Loucy (cell line): ENCODE measurements at regions not wholly inside any gene's neighbourhood (a gene's known extent, or its start where the extent isn't known, plus 50 kb on each side); places are given as distances from the start of the nearest gene placed in this dataset.

Source experiments
- H2AFZ ChIP-seq: fragments of 200-600 bp; sonication (generic); 2 replicates; pipeline ENCODE4 v1.6.0; 2016; ENCODE audit warnings: antibody characterized with exemption, mild to moderate bottlenecking, low read length, moderate library complexity
- H3F3A ChIP-seq: fragments of 200-600 bp; 2 replicates; pipeline ENCODE4 v1.6.0; 2016; ENCODE audit warnings: antibody characterized with exemption, low read depth, mild to moderate bottlenecking
- H3K27me3 ChIP-seq: fragments of 200-600 bp; sonication (generic); 2 replicates; pipeline ENCODE4 v1.6.1; 2014; ENCODE audit warnings: low read length, mild to moderate bottlenecking; ENCODE audit not compliant: insufficient read depth, poor library complexity, severe bottlenecking
- H3K36me3 ChIP-seq: fragments of 200-600 bp; sonication (generic); 2 replicates; pipeline ENCODE4 v1.6.1; 2016; ENCODE audit warnings: low read length; ENCODE audit not compliant: insufficient read depth
- H3K4me1 ChIP-seq: fragments of 200-600 bp; sonication (generic); 2 replicates; pipeline ENCODE4 v1.5.1; 2014; ENCODE audit warnings: low read length, mild to moderate bottlenecking; ENCODE audit not compliant: insufficient read depth, poor library complexity, severe bottlenecking
- H3K4me2 ChIP-seq: fragments of 200-600 bp; sonication (generic); 2 replicates; pipeline ENCODE4 v1.6.0; 2014; ENCODE audit warnings: antibody characterized with exemption, low read length, low read depth, mild to moderate bottlenecking; ENCODE audit not compliant: poor library complexity, severe bottlenecking
- H3K4me3 ChIP-seq: fragments of 200-600 bp; sonication (generic); 2 replicates; pipeline ENCODE4 v1.5.1; 2014; ENCODE audit warnings: low read length, mild to moderate bottlenecking, mixed read lengths; ENCODE audit not compliant: poor library complexity, severe bottlenecking
- H3K79me2 ChIP-seq: fragments of 200-600 bp; sonication (generic); 2 replicates; pipeline ENCODE4 v1.6.1; 2014; ENCODE audit warnings: low read length; ENCODE audit not compliant: insufficient read depth
- H3K9ac ChIP-seq: fragments of 200-600 bp; sonication (generic); 2 replicates; pipeline ENCODE4 v1.6.0; 2014; ENCODE audit warnings: mild to moderate bottlenecking, low read depth, low read length, moderate library complexity; ENCODE audit not compliant: poor library complexity, severe bottlenecking
- H3K9me2 ChIP-seq: fragments of 200-600 bp; sonication (generic); replicated peaks from 2 replicates; pipeline ENCODE4 v1.6.1; 2016; ENCODE audit warnings: low read depth, low read length, mixed read lengths
- H3K9me3 ChIP-seq: fragments of 200-600 bp; sonication (generic); 2 replicates; pipeline ENCODE4 v1.6.1; 2014; ENCODE audit warnings: mild to moderate bottlenecking, antibody characterized with exemption, low read length, low read depth; ENCODE audit not compliant: insufficient read depth
- H4K20me1 ChIP-seq: fragments of 200-600 bp; sonication (generic); 2 replicates; pipeline ENCODE4 v1.6.0; 2014; ENCODE audit warnings: antibody characterized with exemption, low read length, mild to moderate bottlenecking; ENCODE audit not compliant: insufficient read depth, poor library complexity, severe bottlenecking
- CTCF ChIP-seq: fragments of 200-600 bp; sonication (generic); conservative IDR thresholded peaks from 2 replicates; pipeline ENCODE4 v1.5.1; 2014; ENCODE audit warnings: mild to moderate bottlenecking, antibody characterized with exemption, low read length
- EZH2phosphoT487 ChIP-seq: fragments of 200-600 bp; IDR thresholded peaks from 2 replicates; pipeline ENCODE4 v1.6.1; 2018; ENCODE audit warnings: antibody characterized with exemption, mild to moderate bottlenecking, moderate library complexity, borderline replicate concordance

- Histone ChIP-seq H2AFZ (no peak overlapping the region), H3K27me3 (no peaks in the 10 kb centered on the region), H3K36me3 (no peaks in the 10 kb centered on the region), H4K20me1 (no peaks in the 10 kb centered on the region), H3K9me3 (no peaks in the 10 kb centered on the region), H3K79me2 (no peaks in the 10 kb centered on the region), H3K9ac (no peak overlapping the region), H3F3A (no peaks in the 10 kb centered on the region), H3K9me2 (no peaks in the 10 kb centered on the region), H3K4me1 (no peaks in the 10 kb centered on the region), H3K4me2 (no peak overlapping the region), H3K4me3 (no peak overlapping the region)
- TF ChIP-seq EZH2phosphoT487 (no peak), CTCF (no peak)
Observed at GRCh38 chr2:164109006-164109405, 373.2 kb upstream of the FIGN start.

GRCh38 chr2:164103271-164103670 lies 367.5 kb upstream of the FIGN start:
- Histone ChIP-seq H3K9me3 (no peaks in the 10 kb centered on the region), H2AFZ (no peak overlapping the region)
- no peak for TF ChIP-seq EZH2phosphoT487
- no peak for TF ChIP-seq CTCF

GRCh38 chr2:164102366-164102765 lies 366.6 kb upstream of the FIGN start:
- TF ChIP-seq CTCF = no peak
- TF ChIP-seq EZH2phosphoT487 = no peak
- H4K20me1 ChIP-seq = no peaks in the 10 kb centered on the region
- H3K27me3 ChIP-seq = no peaks in the 10 kb centered on the region
- H3K79me2 ChIP-seq = no peaks in the 10 kb centered on the region
- H3K9ac ChIP-seq = no peak overlapping the region
- H3K4me3 ChIP-seq = no peak overlapping the region
- H3K9me3 ChIP-seq = no peaks in the 10 kb centered on the region
- no peaks in the 10 kb centered on the region for H3F3A ChIP-seq
- no peak overlapping the region for H3K4me2 ChIP-seq
- H3K4me1 ChIP-seq = no peaks in the 10 kb centered on the region
- H3K9me2 ChIP-seq = no peaks in the 10 kb centered on the region
- H2AFZ ChIP-seq = no peak overlapping the region
- no peaks in the 10 kb centered on the region for H3K36me3 ChIP-seq

More at GRCh38 chr2:164103271-164103670, 367.5 kb upstream of the FIGN start:
- Histone ChIP-seq H3K36me3 (no peaks in the 10 kb centered on the region), H3K4me2 (no peak overlapping the region), H3K9me2 (no peaks in the 10 kb centered on the region), H3K4me1 (no peaks in the 10 kb centered on the region), H3K4me3 (no peak overlapping the region), H3F3A (no peaks in the 10 kb centered on the region), H3K79me2 (no peaks in the 10 kb centered on the region), H4K20me1 (no peaks in the 10 kb centered on the region), H3K27me3 (no peaks in the 10 kb centered on the region), H3K9ac (no peak overlapping the region)
